ENCODE measurements at regions not wholly inside any gene's neighbourhood (a gene's known extent, or its start where the extent isn't known, plus 50 kb on each side); places are given as distances from the start of the nearest gene placed in this dataset.

DNA sequence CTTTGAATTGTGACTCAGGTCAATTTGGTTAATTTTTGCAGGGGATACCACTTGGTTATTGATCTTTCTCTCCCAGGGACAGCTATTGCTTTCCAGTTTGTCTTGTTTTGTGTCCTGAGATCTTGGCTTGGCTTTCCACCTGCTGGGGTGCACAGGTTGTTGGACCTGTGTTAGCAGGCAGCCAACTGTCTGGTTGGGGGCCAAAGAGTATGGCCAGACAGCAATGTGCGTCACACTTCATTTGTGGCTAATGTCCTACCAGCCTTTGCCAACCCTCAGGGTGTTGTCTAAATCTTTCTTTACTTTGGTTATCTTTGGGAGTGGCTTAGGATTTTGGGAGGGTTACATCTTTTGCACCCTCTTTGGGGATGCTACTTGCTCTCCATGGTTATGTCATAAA, 494.9 kb upstream of the ATP2B1 start:
- Histone ChIP-seq H3K27ac (ENCODE audit: low read depth in 1 of 2, low read length in 1 of 2) (no peak overlapping the region), H3K9me3 (ENCODE audit: control insufficient read depth in 4 of 4, insufficient read depth in 3 of 4, low read length in 3 of 4) (no peaks in the 10 kb centered on the region), H3K9ac (ENCODE audit: insufficient read depth in 1 of 2, low read length in 2 of 2) (no peak overlapping the region), H3K4me3 (no peak overlapping the region), H3K27me3 (ENCODE audit: control insufficient read depth in 3 of 3, insufficient read depth in 3 of 3, low read length in 2 of 3) (no peaks in the 10 kb centered on the region), H3K4me1 (ENCODE audit: control insufficient read depth in 5 of 5, insufficient read depth in 5 of 5, low read length in 5 of 5) (no peaks in the 10 kb centered on the region), H3K36me3 (ENCODE audit: control insufficient read depth in 4 of 4, insufficient read depth in 4 of 4, low read length in 4 of 4) (no peaks in the 10 kb centered on the region)
- no peak for ATAC-seq (ENCODE audit: insufficient read depth, low FRiP score)
- WGBS, 2 donors: 89 to 98% methylated on average over 1 of the region's 1 CpG
- no peak for DNase-seq
- TF ChIP-seq, protein P1, sequence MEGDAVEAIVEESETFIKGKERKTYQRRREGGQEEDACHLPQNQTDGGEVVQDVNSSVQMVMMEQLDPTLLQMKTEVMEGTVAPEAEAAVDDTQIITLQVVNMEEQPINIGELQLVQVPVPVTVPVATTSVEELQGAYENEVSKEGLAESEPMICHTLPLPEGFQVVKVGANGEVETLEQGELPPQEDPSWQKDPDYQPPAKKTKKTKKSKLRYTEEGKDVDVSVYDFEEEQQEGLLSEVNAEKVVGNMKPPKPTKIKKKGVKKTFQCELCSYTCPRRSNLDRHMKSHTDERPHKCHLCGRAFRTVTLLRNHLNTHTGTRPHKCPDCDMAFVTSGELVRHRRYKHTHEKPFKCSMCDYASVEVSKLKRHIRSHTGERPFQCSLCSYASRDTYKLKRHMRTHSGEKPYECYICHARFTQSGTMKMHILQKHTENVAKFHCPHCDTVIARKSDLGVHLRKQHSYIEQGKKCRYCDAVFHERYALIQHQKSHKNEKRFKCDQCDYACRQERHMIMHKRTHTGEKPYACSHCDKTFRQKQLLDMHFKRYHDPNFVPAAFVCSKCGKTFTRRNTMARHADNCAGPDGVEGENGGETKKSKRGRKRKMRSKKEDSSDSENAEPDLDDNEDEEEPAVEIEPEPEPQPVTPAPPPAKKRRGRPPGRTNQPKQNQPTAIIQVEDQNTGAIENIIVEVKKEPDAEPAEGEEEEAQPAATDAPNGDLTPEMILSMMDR (IDR thresholded peaks at IDR 0.05; ENCODE audit: control extremely low read depth, extremely low read depth): no peak

- no peak overlapping the region for H3K27ac ChIP-seq (ENCODE audit: low read depth in 1 of 2, low read length in 1 of 2)
- TF ChIP-seq, protein P1 (IDR thresholded peaks at IDR 0.05; ENCODE audit: control extremely low read depth, extremely low read depth): no peak
- H3K9ac ChIP-seq (ENCODE audit: insufficient read depth in 1 of 2, low read length in 2 of 2): no peak overlapping the region
- H3K4me1 ChIP-seq (ENCODE audit: control insufficient read depth in 5 of 5, insufficient read depth in 5 of 5, low read length in 5 of 5): no peaks in the 10 kb centered on the region
- WGBS, 2 donors: 8% methylated on average over 1 of the region's 1 CpG
- no peaks in the 10 kb centered on the region for H3K36me3 ChIP-seq (ENCODE audit: control insufficient read depth in 4 of 4, insufficient read depth in 4 of 4, low read length in 4 of 4)
- H3K4me3 ChIP-seq: no peak overlapping the region
- H3K27me3 ChIP-seq (ENCODE audit: control insufficient read depth in 3 of 3, insufficient read depth in 3 of 3, low read length in 2 of 3): no peaks in the 10 kb centered on the region
- H3K9me3 ChIP-seq (ENCODE audit: control insufficient read depth in 4 of 4, insufficient read depth in 3 of 4, low read length in 3 of 4): no peaks in the 10 kb centered on the region
- ATAC-seq (ENCODE audit: insufficient read depth, low FRiP score) (no peak), DNase-seq (peak in 2 of 3 donors; percentile 37 to 39)
Observed at GRCh38 chr12:90199006-90199405, 490.4 kb upstream of the ATP2B1 start.

DNA sequence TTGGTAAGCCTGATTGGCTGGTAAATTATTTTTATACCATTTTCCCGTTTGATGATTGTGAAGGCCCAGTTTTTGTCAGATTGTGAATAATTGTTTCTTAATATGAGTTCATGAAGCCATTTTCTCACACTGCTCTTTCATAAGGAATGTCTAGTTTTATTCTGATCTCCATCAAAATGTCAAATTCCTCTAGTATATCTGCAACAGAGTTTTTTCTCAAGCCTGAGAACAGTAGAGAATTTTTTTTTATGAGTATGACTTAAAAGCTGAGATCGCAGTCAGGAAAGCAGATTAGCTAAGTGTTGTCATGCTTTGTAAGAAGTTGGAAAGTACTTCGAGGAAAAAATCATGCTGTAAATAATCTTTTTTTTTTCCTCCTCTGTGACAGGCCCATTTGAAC, 484.9 kb upstream of the ATP2B1 start:
- WGBS, 2 donors: 56 to 71% methylated on average over 3 of the region's 3 CpGs
- Histone ChIP-seq H3K27me3 (ENCODE audit: control insufficient read depth in 3 of 3, insufficient read depth in 3 of 3, low read length in 2 of 3) (no peaks in the 10 kb centered on the region), H3K4me1 (ENCODE audit: control insufficient read depth in 5 of 5, insufficient read depth in 5 of 5, low read length in 5 of 5) (no peaks in the 10 kb centered on the region), H3K36me3 (ENCODE audit: control insufficient read depth in 4 of 4, insufficient read depth in 4 of 4, low read length in 4 of 4) (no peaks in the 10 kb centered on the region), H3K9me3 (ENCODE audit: control insufficient read depth in 4 of 4, insufficient read depth in 3 of 4, low read length in 3 of 4) (no peaks in the 10 kb centered on the region), H3K9ac (ENCODE audit: insufficient read depth in 1 of 2, low read length in 2 of 2) (no peak overlapping the region), H3K4me3 (no peak overlapping the region), H3K27ac (ENCODE audit: low read depth in 1 of 2, low read length in 1 of 2) (no peak overlapping the region)
- no peak for DNase-seq
- TF ChIP-seq, protein P1 (IDR thresholded peaks at IDR 0.05; ENCODE audit: control extremely low read depth, extremely low read depth): no peak
- no peak for ATAC-seq (ENCODE audit: insufficient read depth, low FRiP score)

GRCh38 chr12:90188857-90189256, 480.2 kb upstream of the ATP2B1 start:
- TF ChIP-seq, protein P1 (IDR thresholded peaks at IDR 0.05; ENCODE audit: control extremely low read depth, extremely low read depth): no peak
- Histone ChIP-seq H3K4me1 (ENCODE audit: control insufficient read depth in 5 of 5, insufficient read depth in 5 of 5, low read length in 5 of 5) (no peaks in the 10 kb centered on the region), H3K36me3 (ENCODE audit: control insufficient read depth in 4 of 4, insufficient read depth in 4 of 4, low read length in 4 of 4) (no peaks in the 10 kb centered on the region), H3K27ac (ENCODE audit: low read depth in 1 of 2, low read length in 1 of 2) (no peak overlapping the region), H3K9me3 (ENCODE audit: control insufficient read depth in 4 of 4, insufficient read depth in 3 of 4, low read length in 3 of 4) (no peaks in the 10 kb centered on the region), H3K4me3 (no peak overlapping the region), H3K27me3 (ENCODE audit: control insufficient read depth in 3 of 3, insufficient read depth in 3 of 3, low read length in 2 of 3) (no peaks in the 10 kb centered on the region), H3K9ac (ENCODE audit: insufficient read depth in 1 of 2, low read length in 2 of 2) (no peak overlapping the region)
- whole genome bisulfite sequencing, 2 donors: 70 to 90% methylated on average over 2 of the region's 2 CpGs
- DNase-seq: no peak
- no peak for ATAC-seq (ENCODE audit: insufficient read depth, low FRiP score)

Measured in lung (tissue), 11 donors.